ENCODE measurements at regions not wholly inside any gene's neighbourhood (a gene's known extent, or its start where the extent isn't known, plus 50 kb on each side); places are given as distances from the start of the nearest gene placed in this dataset.
"Not testable (repeated sequence)": the region's sequence is repeated elsewhere in the genome, so short reads cannot be mapped to it uniquely, and the experiment has no call there.

- no peak for DNase-seq
- Histone ChIP-seq H3K27ac (ENCODE audit: low read length) (no peak overlapping the region), H3K4me1 (ENCODE audit: control insufficient read depth, insufficient read depth, low read length) (no peaks in the 10 kb centered on the region), H3K4me3 (ENCODE audit: low read length) (no peak overlapping the region), H3K36me3 (ENCODE audit: control insufficient read depth, insufficient read depth, low read length) (no peaks in the 10 kb centered on the region), H3K9me3 (ENCODE audit: control insufficient read depth, low read depth, low read length) (no peaks in the 10 kb centered on the region), H3K27me3 (ENCODE audit: control insufficient read depth, insufficient read depth, low read length) (no peaks in the 10 kb centered on the region)
- WGBS (ENCODE audit: insufficient coverage, low lambda C conversion rate), result 100% methylated on average over 2 of the region's 15 CpGs
These were observed 156.5 kb downstream of the KCNRG start for GRCh38 chr13:50171590-50172282.

GRCh38 chr13:50173045-50173444, 157.8 kb downstream of the KCNRG start:
- DNase-seq; H3K4me3 ChIP-seq (ENCODE audit: low read length); H3K4me1 ChIP-seq (ENCODE audit: control insufficient read depth, insufficient read depth, low read length); H3K36me3 ChIP-seq (ENCODE audit: control insufficient read depth, insufficient read depth, low read length); H3K27me3 ChIP-seq (ENCODE audit: control insufficient read depth, insufficient read depth, low read length); H3K27ac ChIP-seq (ENCODE audit: low read length); H3K9me3 ChIP-seq (ENCODE audit: control insufficient read depth, low read depth, low read length): not testable (repeated sequence)
- WGBS (ENCODE audit: insufficient coverage, low lambda C conversion rate), result no CpG with 5 or more reads among the region's 2 CpGs

- H3K27me3 ChIP-seq (ENCODE audit: control insufficient read depth, insufficient read depth, low read length), result no peaks in the 10 kb centered on the region
- H3K4me3 ChIP-seq (ENCODE audit: low read length), result no peak overlapping the region
- H3K27ac ChIP-seq (ENCODE audit: low read length), result no peak overlapping the region
- H3K9me3 ChIP-seq (ENCODE audit: control insufficient read depth, low read depth, low read length), result no peaks in the 10 kb centered on the region
- DNase-seq, result no peak
- no peaks in the 10 kb centered on the region for H3K4me1 ChIP-seq (ENCODE audit: control insufficient read depth, insufficient read depth, low read length)
- WGBS (ENCODE audit: insufficient coverage, low lambda C conversion rate), result 100% methylated on average over 1 of the region's 1 CpG
- no peaks in the 10 kb centered on the region for H3K36me3 ChIP-seq (ENCODE audit: control insufficient read depth, insufficient read depth, low read length)
These were observed 159.4 kb downstream of the KCNRG start for GRCh38 chr13:50174630-50175029.

- Histone ChIP-seq H3K27me3 (ENCODE audit: control insufficient read depth, insufficient read depth, low read length) (no peaks in the 10 kb centered on the region), H3K4me3 (ENCODE audit: low read length) (no peak overlapping the region), H3K36me3 (ENCODE audit: control insufficient read depth, insufficient read depth, low read length) (no peaks in the 10 kb centered on the region), H3K4me1 (ENCODE audit: control insufficient read depth, insufficient read depth, low read length) (no peaks in the 10 kb centered on the region), H3K27ac (ENCODE audit: low read length) (no peak overlapping the region), H3K9me3 (ENCODE audit: control insufficient read depth, low read depth, low read length) (no peaks in the 10 kb centered on the region)
- DNase-seq, result no peak
- WGBS (ENCODE audit: insufficient coverage, low lambda C conversion rate), result no CpG with 5 or more reads among the region's 1 CpG
These were observed 164.7 kb downstream of the KCNRG start for GRCh38 chr13:50179977-50180376.

DNA sequence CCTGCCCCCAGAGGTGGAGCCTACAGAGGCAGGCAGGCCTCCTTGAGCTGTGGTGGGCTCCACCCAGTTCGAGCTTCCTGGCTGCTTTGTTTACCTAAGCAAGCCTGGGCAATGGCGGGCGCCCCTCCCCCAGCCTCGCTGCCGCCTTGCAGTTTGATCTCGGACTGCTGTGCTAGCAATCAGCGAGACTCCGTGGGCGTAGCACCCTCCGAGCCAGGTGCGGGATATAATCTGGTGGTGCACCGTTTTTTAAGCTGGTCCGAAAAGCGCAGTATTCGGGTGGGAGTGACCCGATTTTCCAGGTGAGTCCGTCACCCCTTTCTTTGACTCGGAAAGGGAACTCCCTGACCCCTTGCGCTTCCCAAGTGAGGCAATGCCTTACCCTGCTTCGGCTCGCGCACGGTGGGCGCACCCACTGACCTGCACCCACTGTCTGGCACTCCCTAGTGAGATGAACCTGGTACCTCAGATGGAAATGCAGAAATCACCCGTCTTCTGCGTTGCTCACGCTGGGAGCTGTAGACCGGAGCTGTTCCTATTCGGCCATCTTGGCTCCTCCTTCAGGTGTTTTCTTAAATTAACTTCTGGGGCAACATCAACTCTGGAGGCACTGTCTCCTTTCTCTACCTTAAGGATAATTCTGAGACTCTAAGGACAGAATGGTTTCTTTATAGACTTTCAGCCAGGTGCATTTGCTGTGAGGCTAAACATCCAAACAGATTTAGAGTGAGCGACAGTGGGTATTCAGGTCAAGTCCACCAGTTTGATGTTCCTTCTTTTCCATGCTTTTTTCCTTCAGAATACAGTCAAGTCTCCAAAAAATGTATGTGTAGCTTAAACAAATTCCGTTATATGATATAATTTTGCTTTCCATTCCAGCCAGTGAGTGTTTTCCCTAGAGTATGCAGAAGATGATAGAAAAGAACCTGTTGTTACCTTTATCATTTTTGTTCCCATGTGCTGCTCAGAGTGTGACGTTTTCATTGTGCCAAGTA, 170.8 kb downstream of the KCNRG start:
- H3K4me3 ChIP-seq (ENCODE audit: low read length); H3K27me3 ChIP-seq (ENCODE audit: control insufficient read depth, insufficient read depth, low read length); H3K36me3 ChIP-seq (ENCODE audit: control insufficient read depth, insufficient read depth, low read length); H3K4me1 ChIP-seq (ENCODE audit: control insufficient read depth, insufficient read depth, low read length); H3K27ac ChIP-seq (ENCODE audit: low read length); H3K9me3 ChIP-seq (ENCODE audit: control insufficient read depth, low read depth, low read length); DNase-seq: not testable (repeated sequence)
- WGBS (ENCODE audit: insufficient coverage, low lambda C conversion rate), result 60% methylated on average over 1 of the region's 32 CpGs

- Histone ChIP-seq H3K4me3 (ENCODE audit: low read length) (no peak overlapping the region), H3K4me1 (ENCODE audit: control insufficient read depth, insufficient read depth, low read length) (no peaks in the 10 kb centered on the region), H3K27me3 (ENCODE audit: control insufficient read depth, insufficient read depth, low read length) (no peaks in the 10 kb centered on the region), H3K36me3 (ENCODE audit: control insufficient read depth, insufficient read depth, low read length) (no peaks in the 10 kb centered on the region), H3K27ac (ENCODE audit: low read length) (no peak overlapping the region), H3K9me3 (ENCODE audit: control insufficient read depth, low read depth, low read length) (no peaks in the 10 kb centered on the region)
- 100% methylated on average over 1 of the region's 3 CpGs for WGBS (ENCODE audit: insufficient coverage, low lambda C conversion rate)
- peak; percentile 33 to 54 for DNase-seq
These were observed 172.2 kb downstream of the KCNRG start for GRCh38 chr13:50187352-50188029.

- DNase-seq, result no peak
- Histone ChIP-seq H3K4me3 (ENCODE audit: low read length) (no peak overlapping the region), H3K9me3 (ENCODE audit: control insufficient read depth, low read depth, low read length) (no peaks in the 10 kb centered on the region), H3K27me3 (ENCODE audit: control insufficient read depth, insufficient read depth, low read length) (no peaks in the 10 kb centered on the region), H3K27ac (ENCODE audit: low read length) (no peak overlapping the region), H3K36me3 (ENCODE audit: control insufficient read depth, insufficient read depth, low read length) (no peaks in the 10 kb centered on the region), H3K4me1 (ENCODE audit: control insufficient read depth, insufficient read depth, low read length) (no peaks in the 10 kb centered on the region)
- no CpG with 5 or more reads among the region's 1 CpG for WGBS (ENCODE audit: insufficient coverage, low lambda C conversion rate)
These were observed 173.5 kb downstream of the KCNRG start for GRCh38 chr13:50188696-50189095.

GRCh38 chr13:50189450-50189849, 174.2 kb downstream of the KCNRG start:
- Histone ChIP-seq H3K9me3 (ENCODE audit: control insufficient read depth, low read depth, low read length) (no peaks in the 10 kb centered on the region), H3K27ac (ENCODE audit: low read length) (no peak overlapping the region), H3K4me1 (ENCODE audit: control insufficient read depth, insufficient read depth, low read length) (no peaks in the 10 kb centered on the region), H3K27me3 (ENCODE audit: control insufficient read depth, insufficient read depth, low read length) (no peaks in the 10 kb centered on the region), H3K36me3 (ENCODE audit: control insufficient read depth, insufficient read depth, low read length) (no peaks in the 10 kb centered on the region), H3K4me3 (ENCODE audit: low read length) (no peak overlapping the region)
- DNase-seq, result no peak
- no CpG with 5 or more reads among the region's 2 CpGs for WGBS (ENCODE audit: insufficient coverage, low lambda C conversion rate)

- Histone ChIP-seq H3K9me3 (ENCODE audit: control insufficient read depth, low read depth, low read length) (no peaks in the 10 kb centered on the region), H3K27ac (ENCODE audit: low read length) (no peak overlapping the region), H3K36me3 (ENCODE audit: control insufficient read depth, insufficient read depth, low read length) (no peaks in the 10 kb centered on the region), H3K4me3 (ENCODE audit: low read length) (no peak overlapping the region), H3K4me1 (ENCODE audit: control insufficient read depth, insufficient read depth, low read length) (no peaks in the 10 kb centered on the region), H3K27me3 (ENCODE audit: control insufficient read depth, insufficient read depth, low read length) (no peaks in the 10 kb centered on the region)
- 33% methylated on average over 1 of the region's 1 CpG for WGBS (ENCODE audit: insufficient coverage, low lambda C conversion rate)
- no peak for DNase-seq
These were observed 175.8 kb downstream of the KCNRG start for GRCh38 chr13:50191004-50191403.

GRCh38 chr13:50192272-50192813, 177.1 kb downstream of the KCNRG start:
- Histone ChIP-seq H3K9me3 (ENCODE audit: control insufficient read depth, low read depth, low read length) (no peaks in the 10 kb centered on the region), H3K36me3 (ENCODE audit: control insufficient read depth, insufficient read depth, low read length) (no peaks in the 10 kb centered on the region), H3K27ac (ENCODE audit: low read length) (no peak overlapping the region), H3K4me3 (ENCODE audit: low read length) (no peak overlapping the region), H3K27me3 (ENCODE audit: control insufficient read depth, insufficient read depth, low read length) (no peaks in the 10 kb centered on the region), H3K4me1 (ENCODE audit: control insufficient read depth, insufficient read depth, low read length) (no peaks in the 10 kb centered on the region)
- no peak for DNase-seq
- no CpG with 5 or more reads among the region's 1 CpG for WGBS (ENCODE audit: insufficient coverage, low lambda C conversion rate)
